LNCAP (cell line): ENCODE measurements at regions not wholly inside any gene's neighbourhood (a gene's known extent, or its start where the extent isn't known, plus 50 kb on each side); places are given as distances from the start of the nearest gene placed in this dataset.

Source experiments
- TF ChIP-seq, protein P1 (sequence below): fragments of 450-650 bp; IDR thresholded peaks from 2 replicates; pipeline ENCODE4 v1.5.1; 2017; ENCODE audit warnings: mild to moderate bottlenecking

DNA sequence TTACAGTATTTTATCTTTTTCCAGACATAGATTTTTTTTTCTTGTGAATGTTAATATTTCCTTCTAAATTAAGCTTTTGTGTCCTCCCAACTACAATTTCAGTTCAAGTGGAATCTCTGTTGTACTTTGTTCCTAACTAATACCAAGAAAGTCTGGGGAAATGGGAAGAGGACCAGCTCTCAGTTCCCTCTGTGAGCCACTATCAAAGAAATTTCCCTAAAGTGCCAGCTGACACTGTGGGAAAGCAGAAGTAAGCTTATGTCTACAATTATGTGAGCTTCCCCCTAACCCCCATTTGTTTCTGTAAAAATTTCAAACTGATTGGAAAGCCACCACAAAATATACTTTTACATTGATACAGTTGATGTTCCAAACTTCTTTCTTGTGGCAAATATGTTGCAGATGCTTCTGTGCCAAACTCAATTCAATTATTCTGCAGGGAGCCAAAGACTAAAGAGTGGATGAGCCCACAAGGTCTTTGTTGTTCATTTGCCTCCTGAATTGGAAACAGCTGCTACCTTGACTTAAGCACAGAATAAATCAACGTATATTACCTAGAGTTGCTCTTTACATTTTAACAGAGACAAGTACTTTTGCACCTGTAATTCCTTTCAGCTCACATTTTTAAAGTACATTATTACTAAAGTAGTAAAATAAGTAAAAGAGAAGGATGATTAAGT, 306.6 kb downstream of the PTH2R start:
- TF ChIP-seq, protein P1, sequence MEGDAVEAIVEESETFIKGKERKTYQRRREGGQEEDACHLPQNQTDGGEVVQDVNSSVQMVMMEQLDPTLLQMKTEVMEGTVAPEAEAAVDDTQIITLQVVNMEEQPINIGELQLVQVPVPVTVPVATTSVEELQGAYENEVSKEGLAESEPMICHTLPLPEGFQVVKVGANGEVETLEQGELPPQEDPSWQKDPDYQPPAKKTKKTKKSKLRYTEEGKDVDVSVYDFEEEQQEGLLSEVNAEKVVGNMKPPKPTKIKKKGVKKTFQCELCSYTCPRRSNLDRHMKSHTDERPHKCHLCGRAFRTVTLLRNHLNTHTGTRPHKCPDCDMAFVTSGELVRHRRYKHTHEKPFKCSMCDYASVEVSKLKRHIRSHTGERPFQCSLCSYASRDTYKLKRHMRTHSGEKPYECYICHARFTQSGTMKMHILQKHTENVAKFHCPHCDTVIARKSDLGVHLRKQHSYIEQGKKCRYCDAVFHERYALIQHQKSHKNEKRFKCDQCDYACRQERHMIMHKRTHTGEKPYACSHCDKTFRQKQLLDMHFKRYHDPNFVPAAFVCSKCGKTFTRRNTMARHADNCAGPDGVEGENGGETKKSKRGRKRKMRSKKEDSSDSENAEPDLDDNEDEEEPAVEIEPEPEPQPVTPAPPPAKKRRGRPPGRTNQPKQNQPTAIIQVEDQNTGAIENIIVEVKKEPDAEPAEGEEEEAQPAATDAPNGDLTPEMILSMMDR = no peak

DNA sequence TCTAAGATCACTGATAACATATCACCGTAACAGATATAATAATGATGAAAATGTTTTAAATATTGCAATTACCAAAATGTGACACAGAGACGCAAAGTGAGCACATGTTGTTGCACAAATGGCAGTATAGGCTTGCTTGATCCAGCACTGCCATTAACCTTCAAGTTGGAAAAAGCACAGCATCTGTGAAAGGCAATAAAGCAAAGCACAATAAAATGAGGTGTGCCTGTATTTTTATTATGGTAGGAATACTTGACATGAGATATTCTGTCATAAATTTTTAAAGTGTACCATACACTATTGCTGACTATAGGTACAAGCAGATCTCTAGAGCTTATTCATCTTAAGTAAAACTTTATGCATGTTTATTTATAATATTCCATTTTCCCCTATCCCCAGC, 312.2 kb downstream of the PTH2R start:
- TF ChIP-seq, protein P1 = no peak

DNA sequence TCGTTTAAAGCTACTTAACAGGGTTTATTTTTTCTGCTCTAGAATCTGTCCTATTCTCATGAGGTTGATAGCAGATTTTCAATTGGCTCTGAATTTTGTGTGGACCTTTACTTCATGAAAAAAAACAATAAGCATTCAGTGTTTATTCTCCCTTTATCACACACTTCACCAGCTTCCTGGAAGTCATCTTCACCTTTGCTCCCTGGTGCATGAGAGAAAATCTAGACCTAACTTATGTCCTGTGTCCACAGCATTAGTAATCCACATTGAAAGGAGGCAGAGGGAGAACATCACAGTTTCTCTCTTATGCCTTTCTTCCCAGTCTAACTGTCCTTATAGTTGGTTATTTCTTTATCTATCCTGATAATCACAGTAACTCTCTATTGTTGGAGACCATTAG, 316.1 kb downstream of the PTH2R start:
- TF ChIP-seq, protein P1 = no peak

DNA sequence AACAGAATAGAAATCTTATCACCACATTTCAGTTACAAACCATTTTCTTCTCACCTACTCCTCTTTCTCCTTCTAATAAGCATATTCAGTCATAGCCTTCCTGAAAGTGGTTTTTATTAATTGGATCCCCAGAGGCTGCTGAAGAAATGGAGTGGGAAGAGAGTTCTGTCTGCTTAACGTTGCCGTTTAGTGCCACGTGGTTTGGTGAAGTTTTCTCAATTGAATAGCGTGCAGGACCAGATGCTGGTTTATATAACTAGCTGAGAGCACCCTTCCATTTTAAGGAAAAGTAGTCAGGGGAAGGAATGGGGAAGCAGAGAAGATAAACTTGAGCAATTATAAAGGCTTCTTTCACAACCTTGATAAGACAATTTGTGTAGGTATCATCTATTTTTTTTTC, 318.7 kb downstream of the PTH2R start:
- TF ChIP-seq, protein P1 = no peak

DNA sequence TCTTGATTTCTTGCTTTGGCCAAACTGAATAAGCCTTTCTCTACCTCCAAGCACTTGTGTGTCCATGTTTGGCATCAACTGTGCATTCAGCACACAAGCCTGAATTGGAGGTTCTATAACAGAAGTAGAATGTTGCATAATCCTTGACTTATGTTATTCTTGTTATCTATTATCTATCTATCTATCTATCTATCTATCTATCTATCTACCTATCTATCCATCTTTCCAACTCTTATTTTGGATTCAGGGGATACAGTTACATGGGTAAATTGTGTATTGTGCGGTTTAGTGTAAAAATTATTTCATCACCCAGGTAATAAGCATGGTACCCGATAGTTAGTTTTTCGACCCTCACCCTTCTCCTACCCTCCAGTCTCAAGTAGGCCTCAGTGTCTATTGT, 319.6 kb downstream of the PTH2R start:
- TF ChIP-seq, protein P1 = no peak

DNA sequence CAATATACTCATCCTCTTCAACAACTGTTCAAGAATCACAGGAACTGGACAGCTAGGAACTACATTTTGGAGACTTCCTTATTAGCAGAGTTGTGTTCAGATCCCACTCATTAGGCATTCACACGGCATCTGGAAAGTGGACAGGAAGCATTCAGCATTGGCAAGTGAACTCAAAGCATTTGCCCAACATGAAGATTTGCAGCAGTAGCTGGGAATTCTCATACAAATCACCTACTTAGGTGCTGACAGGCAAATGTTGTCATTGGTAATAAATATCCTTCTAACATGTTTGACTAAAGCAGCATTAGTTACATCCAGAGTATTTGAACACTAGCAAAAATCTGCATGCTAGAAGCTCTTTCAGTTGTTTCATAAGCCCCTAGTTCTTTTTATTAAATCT, 350.8 kb downstream of the PTH2R start:
- TF ChIP-seq, protein P1 = no peak

DNA sequence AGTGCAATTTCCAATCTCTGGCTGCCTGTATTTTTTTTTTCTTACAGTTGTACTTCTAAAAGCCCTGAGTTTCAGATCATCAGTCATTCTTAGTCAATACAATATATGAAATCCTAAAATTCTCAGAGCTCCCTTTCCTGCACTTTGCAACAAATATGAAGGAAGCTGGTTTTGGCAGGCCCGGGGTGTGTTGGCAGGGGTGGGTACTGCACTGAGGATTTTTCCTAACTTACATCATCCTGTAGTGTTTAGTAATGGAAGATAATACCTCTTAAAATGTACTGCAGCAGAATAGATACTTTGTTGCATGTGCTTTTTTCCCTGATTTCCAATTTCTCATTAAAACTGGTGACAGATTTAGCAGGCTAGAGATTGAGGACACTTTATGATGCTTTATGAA, 374.6 kb downstream of the PTH2R start:
- TF ChIP-seq, protein P1 = no peak

DNA sequence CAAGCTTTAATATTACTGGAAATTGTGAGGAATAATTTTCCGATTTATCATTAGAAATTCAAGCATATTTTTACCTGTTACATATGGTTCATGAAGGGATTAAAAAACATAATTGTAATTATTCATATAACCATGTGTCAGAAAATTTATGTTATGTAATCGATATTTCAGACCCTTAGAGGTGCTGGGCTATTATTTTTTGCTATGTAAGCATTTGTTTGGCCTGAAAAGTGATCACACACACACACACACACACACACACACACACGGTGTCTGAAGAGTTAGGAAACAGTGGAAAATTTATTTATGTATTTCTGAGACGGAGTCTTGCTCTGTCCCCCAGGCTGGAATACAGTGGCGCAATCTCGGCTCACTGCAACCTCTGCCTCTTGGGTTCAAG, 375.5 kb downstream of the PTH2R start:
- TF ChIP-seq, protein P1 = no peak
